Psoas muscle (tissue), 7 donors: ENCODE measurements at regions not wholly inside any gene's neighbourhood (a gene's known extent, or its start where the extent isn't known, plus 50 kb on each side); places are given as distances from the start of the nearest gene placed in this dataset.

ENCODE experiments used
- ATAC-seq, 4 donors: fragments of 200-7000 bp; cut with Tn5 transposase; one replicate each; pipeline ENCODE4 v1.9.1; 2020; ENCODE audit warnings: moderate library complexity in 3 of 4, mild to moderate bottlenecking in 2 of 4
- DNase-seq, 2 donors: peaks; one replicate each; pipeline ENCODE4 v3.0.0-alpha.2; 2020
- H3K27ac ChIP-seq: fragments of 200-600 bp; one replicate; pipeline ENCODE4 v1.8.0; 2022
- H3K27me3 ChIP-seq, 3 donors: fragments of 200-600 bp in 1 of 3; one replicate each; pipeline versions ENCODE4 v1.6.1 to v1.8.0; 2013 to 2022; ENCODE audit warnings: low read length in 2 of 3, mild to moderate bottlenecking in 2 of 3, moderate library complexity in 1 of 3; ENCODE audit not compliant: insufficient read depth in 3 of 3
- H3K36me3 ChIP-seq, 2 donors: fragments of 200-600 bp in 1 of 2; one replicate each; pipeline versions ENCODE4 v1.6.1 to v1.8.0; 2013 to 2022; ENCODE audit warnings: low read depth in 1 of 2, mild to moderate bottlenecking in 1 of 2, moderate library complexity in 1 of 2; ENCODE audit not compliant: insufficient read depth in 1 of 2
- H3K4me1 ChIP-seq: fragments of 200-600 bp; one replicate; pipeline ENCODE4 v1.8.0; 2022
- H3K4me3 ChIP-seq: fragments of 200-600 bp; one replicate; pipeline ENCODE4 v1.8.0; 2022; ENCODE audit warnings: mild to moderate bottlenecking
- H3K9me3 ChIP-seq: fragments of 200-600 bp; one replicate; pipeline ENCODE4 v1.8.0; 2022
- CTCF ChIP-seq: fragments of 200-600 bp; IDR thresholded peaks from one replicate; pipeline ENCODE4 v1.8.0; 2022; ENCODE audit warnings: antibody characterized with exemption
- WGBS, 3 donors: extraction: QIAGEN DNeasy Blood & Tissue Kit; methylation state at CpG; one replicate each; pipeline versions ENCODE4 v1.1.6 to v1.1.7; 2013; 5-methylcytosine and 5-hydroxymethylcytosine counted together
- intact Hi-C, 2 donors: fragments of 100-400 bp; cut with DNase I; formaldehyde crosslinking; loops; one replicate each; pipeline versions ENCODE4 v1.11.0 to v1.14.2; 2022
- donor health status: healthy with polysubstance abuse.
- donor health status: DM: no; HTN: no; CAD: no; lungs with moderate emphysema.
- donor health status: Bipolar disorder and iron deficiency.
- donor health status: healthy.
- donor health status: DM: yes; HTN: yes; CAD: no.
- donor health status: DM: no; HTN: no; CAD: no.
- donor health status: DM: yes; HTN: yes; CAD: no.

GRCh38 chr2:108189316-108189715 lies 50.5 kb upstream of the SULT1C3 start:
- no peaks in the 10 kb centered on the region for H3K36me3 ChIP-seq
- WGBS, 3 donors = 38 to 52% (median 46%) methylated on average over 1 of the region's 1 CpG
- H3K4me1 ChIP-seq = no peaks in the 10 kb centered on the region
- H3K27ac ChIP-seq = no peak overlapping the region
- intact Hi-C loops = no loop called here
- H3K4me3 ChIP-seq = no peak overlapping the region
- ATAC-seq (no peak), DNase-seq (no peak)
- no peak for TF ChIP-seq CTCF
- H3K9me3 ChIP-seq = no peaks in the 10 kb centered on the region
- no peaks in the 10 kb centered on the region for H3K27me3 ChIP-seq
